ENCODE measurements at regions not wholly inside any gene's neighbourhood (a gene's known extent, or its start where the extent isn't known, plus 50 kb on each side); places are given as distances from the start of the nearest gene placed in this dataset.
"Not testable (repeated sequence)": the region's sequence is repeated elsewhere in the genome, so short reads cannot be mapped to it uniquely, and the experiment has no call there.

DNA sequence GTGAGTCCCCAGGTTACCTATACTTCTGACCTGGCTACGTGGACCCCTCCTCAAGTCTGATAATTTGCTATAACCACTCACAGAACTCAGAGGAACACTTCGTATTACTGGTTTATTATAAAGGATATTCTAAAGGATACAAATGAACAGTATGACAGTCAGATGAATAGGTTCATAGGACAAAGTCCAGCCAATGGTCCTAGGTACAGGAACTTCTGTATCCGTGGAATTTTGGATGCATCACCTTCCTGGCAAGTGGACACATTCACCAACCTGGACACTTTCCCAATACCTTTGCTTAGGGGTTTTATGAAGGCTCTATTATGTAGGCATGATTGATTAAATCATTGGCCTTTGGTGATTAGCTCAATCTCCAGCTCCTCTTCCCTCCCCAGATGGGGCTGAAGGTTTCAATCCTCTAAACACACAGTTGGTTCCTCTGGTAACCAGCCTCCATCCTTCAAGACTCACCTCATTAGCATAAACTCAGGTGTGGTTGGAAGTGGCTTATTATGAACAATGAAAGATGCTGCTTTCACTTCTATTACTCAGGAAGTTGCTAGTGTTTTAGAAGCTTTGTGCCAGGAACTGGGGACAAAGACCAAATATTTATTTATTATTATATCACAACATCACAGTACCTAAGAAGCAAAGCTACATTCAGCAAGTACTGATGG, 149.6 kb upstream of the ELL2 start:
- DNase-seq (ENCODE audit: low read depth) = no peak
- TF ChIP-seq, protein P1, sequence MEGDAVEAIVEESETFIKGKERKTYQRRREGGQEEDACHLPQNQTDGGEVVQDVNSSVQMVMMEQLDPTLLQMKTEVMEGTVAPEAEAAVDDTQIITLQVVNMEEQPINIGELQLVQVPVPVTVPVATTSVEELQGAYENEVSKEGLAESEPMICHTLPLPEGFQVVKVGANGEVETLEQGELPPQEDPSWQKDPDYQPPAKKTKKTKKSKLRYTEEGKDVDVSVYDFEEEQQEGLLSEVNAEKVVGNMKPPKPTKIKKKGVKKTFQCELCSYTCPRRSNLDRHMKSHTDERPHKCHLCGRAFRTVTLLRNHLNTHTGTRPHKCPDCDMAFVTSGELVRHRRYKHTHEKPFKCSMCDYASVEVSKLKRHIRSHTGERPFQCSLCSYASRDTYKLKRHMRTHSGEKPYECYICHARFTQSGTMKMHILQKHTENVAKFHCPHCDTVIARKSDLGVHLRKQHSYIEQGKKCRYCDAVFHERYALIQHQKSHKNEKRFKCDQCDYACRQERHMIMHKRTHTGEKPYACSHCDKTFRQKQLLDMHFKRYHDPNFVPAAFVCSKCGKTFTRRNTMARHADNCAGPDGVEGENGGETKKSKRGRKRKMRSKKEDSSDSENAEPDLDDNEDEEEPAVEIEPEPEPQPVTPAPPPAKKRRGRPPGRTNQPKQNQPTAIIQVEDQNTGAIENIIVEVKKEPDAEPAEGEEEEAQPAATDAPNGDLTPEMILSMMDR (IDR thresholded peaks at IDR 0.05; ENCODE audit: insufficient read depth, low read depth, low read length) = no peak
- H3K4me3 ChIP-seq (ENCODE audit: low read depth, low read length) = no peak overlapping the region

DNA sequence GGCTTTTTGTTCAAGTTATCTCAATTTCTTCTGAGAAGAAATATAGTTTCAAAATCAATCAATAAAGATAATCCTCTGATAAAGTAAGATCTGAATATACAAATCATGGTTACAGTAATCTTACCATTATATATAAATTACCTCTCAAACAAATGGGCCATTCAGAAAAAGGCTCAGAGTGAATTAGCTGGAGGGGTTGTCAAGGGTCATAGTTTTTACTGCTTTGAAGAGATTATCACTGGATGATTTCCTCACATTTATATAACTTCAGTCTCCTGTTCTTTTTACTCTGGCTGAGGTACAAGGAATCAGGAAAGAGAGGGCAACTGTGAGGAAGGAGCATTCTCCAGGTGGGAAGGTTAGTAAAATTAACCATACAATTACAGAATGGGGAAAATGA, 148.6 kb upstream of the ELL2 start:
- DNase-seq (ENCODE audit: low read depth) = no peak
- TF ChIP-seq, protein P1 (IDR thresholded peaks at IDR 0.05; ENCODE audit: insufficient read depth, low read depth, low read length) = no peak
- H3K4me3 ChIP-seq (ENCODE audit: low read depth, low read length) = no peak overlapping the region

- H3K4me3 ChIP-seq (ENCODE audit: low read depth, low read length); DNase-seq (ENCODE audit: low read depth): not testable (repeated sequence)
Measured at GRCh38 chr5:96108629-96109028, 147.0 kb upstream of the ELL2 start.

GRCh38 chr5:96103829-96104228, 142.2 kb upstream of the ELL2 start:
- H3K4me3 ChIP-seq (ENCODE audit: low read depth, low read length); DNase-seq (ENCODE audit: low read depth): not testable (repeated sequence)

GRCh38 chr5:96101358-96102089, 139.9 kb upstream of the ELL2 start:
- TF ChIP-seq, protein P1 (IDR thresholded peaks at IDR 0.05; ENCODE audit: insufficient read depth, low read depth, low read length) = no peak
- DNase-seq (ENCODE audit: low read depth) = no peak
- no peak overlapping the region for H3K4me3 ChIP-seq (ENCODE audit: low read depth, low read length)

DNA sequence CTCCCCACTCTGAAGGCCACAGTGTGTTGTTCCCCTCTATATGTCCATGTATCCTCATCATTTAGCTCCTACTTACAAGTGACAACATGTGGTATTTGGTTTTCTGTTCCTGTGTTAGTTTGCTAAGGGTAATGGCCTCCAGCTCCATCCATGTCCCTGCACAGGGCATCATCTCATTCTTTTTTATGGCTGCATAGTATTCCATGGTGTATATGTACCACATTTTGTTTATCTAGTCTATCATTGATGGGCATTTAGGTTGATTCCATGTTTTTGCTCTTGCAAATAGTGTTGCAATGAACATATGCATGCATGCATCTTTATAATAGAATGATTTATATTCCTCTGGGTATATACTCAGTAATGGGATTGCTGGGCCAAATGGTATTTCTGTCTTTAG, 135.8 kb upstream of the ELL2 start:
- not testable (repeated sequence) for DNase-seq (ENCODE audit: low read depth); H3K4me3 ChIP-seq (ENCODE audit: low read depth, low read length)

DNA sequence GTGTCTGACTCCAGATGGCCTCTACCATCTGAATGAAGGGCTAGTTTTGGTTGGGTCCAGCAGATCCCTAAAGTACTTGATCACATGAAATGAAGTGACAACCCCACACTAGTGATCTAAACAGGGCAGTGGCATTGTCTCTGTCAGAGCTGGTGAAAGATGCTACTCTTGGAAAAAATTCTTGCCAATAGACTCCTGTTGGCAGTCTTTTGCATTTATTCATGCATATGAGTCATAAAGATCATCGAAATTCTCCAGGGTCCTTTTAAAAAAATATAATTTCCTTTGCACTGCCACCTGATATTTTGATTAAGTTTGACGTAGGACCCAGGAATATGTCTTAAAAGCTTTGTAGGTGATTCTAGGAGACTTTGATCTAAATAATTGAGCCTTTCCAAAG, 135.1 kb upstream of the ELL2 start:
- TF ChIP-seq, protein P1 (IDR thresholded peaks at IDR 0.05; ENCODE audit: insufficient read depth, low read depth, low read length) = no peak
- H3K4me3 ChIP-seq (ENCODE audit: low read depth, low read length) = no peak overlapping the region
- no peak for DNase-seq (ENCODE audit: low read depth)

DNA sequence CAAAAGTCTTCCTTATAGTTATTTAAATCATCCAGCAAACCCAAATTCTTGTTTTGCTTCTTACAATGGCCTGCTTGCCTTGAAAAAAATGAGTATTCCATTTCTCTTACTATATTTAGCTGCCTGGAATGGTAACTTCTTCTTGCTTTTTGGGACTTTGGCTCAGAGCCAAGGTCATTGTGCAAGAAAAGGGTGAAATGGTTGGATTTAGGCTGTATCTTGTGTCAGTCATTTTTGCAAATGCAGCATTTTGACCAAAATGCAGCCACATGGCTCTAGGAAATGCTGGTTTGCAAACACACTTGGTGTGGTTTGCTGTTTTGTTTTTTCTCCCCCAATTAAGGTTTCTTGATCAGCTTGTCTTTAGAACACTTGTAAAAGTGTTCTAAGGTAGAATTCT, 133.3 kb upstream of the ELL2 start:
- DNase-seq (ENCODE audit: low read depth) = no peak
- no peak overlapping the region for H3K4me3 ChIP-seq (ENCODE audit: low read depth, low read length)
- TF ChIP-seq, protein P1 (IDR thresholded peaks at IDR 0.05; ENCODE audit: insufficient read depth, low read depth, low read length) = no peak

All from fibroblast of villous mesenchyme (primary cell).